GM12878 (cell line): ENCODE measurements at regions not wholly inside any gene's neighbourhood (a gene's known extent, or its start where the extent isn't known, plus 50 kb on each side); places are given as distances from the start of the nearest gene placed in this dataset.

Experiments
- CTCF ChIP-seq, 3 experiments: IDR thresholded peaks in 2 of 3; conservative IDR thresholded peaks in 1 of 3; 2 replicates each; pipeline ENCODE4 v1.5.1; 2011; ENCODE audit warnings: low read depth in 3 of 3, low read length in 3 of 3, mild to moderate bottlenecking in 3 of 3, control low read depth in 2 of 3, moderate library complexity in 2 of 3, inconsistent platforms in 1 of 3, mixed read lengths in 1 of 3; ENCODE audit not compliant: control insufficient read depth in 2 of 3, insufficient read depth in 1 of 3; ENCODE audit errors: extremely low read depth in 1 of 3
- GABPA ChIP-seq: IDR thresholded peaks from 2 replicates; pipeline ENCODE4 v1.6.1; 2014; ENCODE audit warnings: antibody characterized with exemption, low read depth, mild to moderate bottlenecking, inconsistent platforms
- JUNB ChIP-seq: IDR thresholded peaks from 2 replicates; pipeline ENCODE4 v1.6.1; 2016; ENCODE audit warnings: antibody characterized with exemption, mild to moderate bottlenecking
- NR2F1 ChIP-seq: fragments of 450-650 bp; conservative IDR thresholded peaks from 2 replicates; pipeline ENCODE4 v1.6.1; 2017; ENCODE audit warnings: mild to moderate bottlenecking
- TAF1 ChIP-seq: IDR thresholded peaks from 2 replicates; pipeline ENCODE4 v1.6.1; 2011; ENCODE audit warnings: mild to moderate bottlenecking, low read depth, low read length, borderline replicate concordance

GRCh38 chr15:96521386-96521785, 190.9 kb downstream of the NR2F2 start:
- no peak for TF ChIP-seq JUNB
- TF ChIP-seq TAF1, result no peak
- no peak for TF ChIP-seq CTCF (IDR thresholded peaks at IDR 0.05 in 2 of 3, conservative IDR thresholded peaks at IDR 0.05 in 1 of 3; ENCODE audit: control insufficient read depth in 2 of 3, extremely low read depth in 1 of 3, insufficient read depth in 1 of 3, low read depth in 3 of 3, low read length in 3 of 3)
- TF ChIP-seq GABPA, result no peak
- no peak for TF ChIP-seq NR2F1
